ENCODE measurements at regions not wholly inside any gene's neighbourhood (a gene's known extent, or its start where the extent isn't known, plus 50 kb on each side); places are given as distances from the start of the nearest gene placed in this dataset.

DNA sequence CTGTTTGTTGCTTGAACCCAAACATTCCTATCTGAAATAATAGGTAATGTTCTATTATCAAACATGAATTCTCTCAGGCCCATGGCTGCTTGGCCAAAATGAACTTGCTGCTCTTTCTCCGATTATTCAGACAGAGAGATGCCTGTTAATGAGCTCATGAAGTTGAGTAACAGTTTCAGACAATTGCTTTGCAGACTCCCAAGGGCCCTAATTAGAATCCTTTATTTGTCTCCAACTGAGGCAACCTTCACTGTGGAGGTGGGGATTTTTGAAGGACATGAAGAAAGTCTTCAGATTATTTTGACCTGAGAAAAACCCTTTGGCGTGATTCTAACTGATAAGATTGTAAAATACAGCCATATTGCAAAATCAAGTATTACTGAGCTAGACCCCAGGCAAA, 466.7 kb downstream of the NFIB start:
- H3K27ac ChIP-seq, result no peak overlapping the region
- no peak for TF ChIP-seq CTCF (conservative IDR thresholded peaks at IDR 0.05; ENCODE audit: low read depth)
- POLR2A ChIA-PET (ENCODE audit: low non-redundant PET), result no interaction called here
- DNase-seq (ENCODE audit: low spot score), result no peak
- CTCF ChIA-PET, result interaction anchor here (0.6 to 0.7 kb wide), 2 partner anchors 128 to 142 kb away, joined by 4 read pairs; no protein-coding TSS in a partner anchor

DNA sequence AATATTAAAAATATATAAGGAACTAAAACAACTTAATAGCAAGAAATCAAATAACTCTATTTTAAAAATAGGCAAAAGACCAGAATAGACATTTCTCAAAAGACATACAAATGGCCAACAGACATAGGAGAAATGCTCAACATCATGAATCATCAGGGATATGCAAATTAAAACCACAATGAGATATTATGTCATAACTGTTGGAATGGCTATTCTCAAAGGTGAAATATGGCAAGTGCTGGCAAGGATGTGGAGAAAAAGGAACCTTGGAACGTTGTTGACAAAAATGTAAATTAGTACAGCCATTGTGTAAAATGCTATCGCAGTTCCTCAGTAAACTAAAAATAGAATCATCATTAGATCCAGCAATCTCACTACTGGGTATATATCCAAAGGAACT, 468.5 kb downstream of the NFIB start:
- ChIA-PET CTCF (no interaction called here), POLR2A (ENCODE audit: low non-redundant PET) (no interaction called here)
- no peak for DNase-seq (ENCODE audit: low spot score)
- TF ChIP-seq CTCF (conservative IDR thresholded peaks at IDR 0.05; ENCODE audit: low read depth), result no peak
- H3K27ac ChIP-seq, result no peak overlapping the region

- peak; percentile 7 for DNase-seq (ENCODE audit: low spot score)
- H3K27ac ChIP-seq, result no peak overlapping the region
- ChIA-PET CTCF (no interaction called here), POLR2A (ENCODE audit: low non-redundant PET) (no interaction called here)
- TF ChIP-seq CTCF (conservative IDR thresholded peaks at IDR 0.05; ENCODE audit: low read depth), result no peak
These were observed 472.0 kb downstream of the NFIB start for GRCh38 chr9:13841746-13842462.

DNA sequence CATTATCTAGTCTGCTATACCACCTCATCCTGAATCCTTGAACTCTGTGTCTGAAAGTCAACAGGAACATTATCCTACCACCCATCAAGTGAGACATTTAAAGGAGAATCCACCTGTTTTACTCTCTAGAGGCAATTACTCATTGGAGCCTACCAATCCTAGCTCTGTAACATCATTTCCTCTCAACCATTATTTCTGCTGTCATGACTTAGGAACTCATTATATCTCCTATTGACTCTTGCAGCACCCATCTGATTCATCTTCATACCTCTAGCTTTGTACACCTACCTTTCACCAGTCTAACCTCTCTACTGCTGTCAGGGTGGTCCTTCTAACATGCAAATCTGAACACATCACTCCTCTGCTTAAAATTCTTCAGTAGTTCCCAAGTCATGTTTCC, 481.5 kb downstream of the NFIB start:
- no peak for TF ChIP-seq CTCF (conservative IDR thresholded peaks at IDR 0.05; ENCODE audit: low read depth)
- ChIA-PET CTCF (no interaction called here), POLR2A (ENCODE audit: low non-redundant PET) (no interaction called here)

GRCh38 chr9:13823026-13823425, 490.9 kb downstream of the NFIB start:
- ChIA-PET POLR2A (ENCODE audit: low non-redundant PET) (no interaction called here), CTCF (no interaction called here)
- no peak for TF ChIP-seq CTCF (conservative IDR thresholded peaks at IDR 0.05; ENCODE audit: low read depth)
- H3K27ac ChIP-seq, result no peak overlapping the region
- no peak for DNase-seq (ENCODE audit: low spot score)

More for the DNA sequence above, 481.5 kb downstream of the NFIB start:
- no peak for DNase-seq (ENCODE audit: low spot score)
- H3K27ac ChIP-seq, result no peak overlapping the region

DNA sequence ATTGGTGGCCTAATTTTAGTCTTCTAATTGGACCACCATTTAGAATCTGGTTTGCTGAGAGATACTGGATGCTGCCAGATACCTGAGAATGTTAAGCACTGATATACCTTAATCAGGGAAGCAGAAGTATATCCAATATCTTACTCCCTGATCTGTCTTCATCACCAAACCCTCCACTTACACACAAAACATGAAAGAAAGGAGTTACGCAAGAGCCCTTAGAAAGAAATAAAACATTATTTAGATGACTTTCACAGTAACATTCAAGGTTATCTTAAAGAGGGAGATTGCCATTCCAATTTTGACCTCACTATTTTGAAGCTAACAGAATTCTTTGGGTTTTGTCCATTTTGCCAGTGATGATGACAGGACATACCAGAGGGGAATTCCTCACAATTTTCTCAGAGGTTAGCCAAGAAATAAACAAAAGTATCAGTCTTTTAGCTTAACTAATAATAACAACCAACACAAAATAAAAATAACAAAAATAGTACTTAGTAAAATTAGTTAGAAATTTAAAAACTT, 496.1 kb downstream of the NFIB start:
- POLR2A ChIA-PET (ENCODE audit: low non-redundant PET), result no interaction called here
- CTCF ChIA-PET, result no interaction called here
- DNase-seq (ENCODE audit: low spot score), result no peak
- no peak overlapping the region for H3K27ac ChIP-seq
- no peak for TF ChIP-seq CTCF (conservative IDR thresholded peaks at IDR 0.05; ENCODE audit: low read depth)

Data from RWPE1 (cell line).